ENCODE measurements at regions not wholly inside any gene's neighbourhood (a gene's known extent, or its start where the extent isn't known, plus 50 kb on each side); places are given as distances from the start of the nearest gene placed in this dataset.

GRCh38 chr5:77908787-77909186 lies 132.6 kb upstream of the TBCA start:
- TF ChIP-seq CTCF (conservative IDR thresholded peaks at IDR 0.05; ENCODE audit: low read depth, low read length) (no peak), USF2 (IDR thresholded peaks at IDR 0.05; ENCODE audit: low read depth, low read length) (no peak), SMC3 (IDR thresholded peaks at IDR 0.05; ENCODE audit: low read depth, low read length) (no peak)

Data from IMR-90 (cell line).